Body of pancreas (tissue), 4 donors: ENCODE measurements at regions not wholly inside any gene's neighbourhood (a gene's known extent, or its start where the extent isn't known, plus 50 kb on each side); places are given as distances from the start of the nearest gene placed in this dataset.

Experiments
- ATAC-seq: fragments of 150-250 bp; one replicate; pipeline ENCODE4 v1.9.1; 2016
- DNase-seq, 4 donors: peaks; one replicate each; pipeline ENCODE4 v3.0.0-alpha.2; 2019
- H3K27ac ChIP-seq, 4 donors: fragments of 200-600 bp; sonication (generic); 1 replicate in 3 of 4; 2 replicates in 1 of 4; pipeline versions ENCODE4 v1.5.1 to v1.6.1; 2016 to 2019; ENCODE audit warnings: mild to moderate bottlenecking in 1 of 4, mixed read lengths in 1 of 4, moderate library complexity in 1 of 4
- H3K27me3 ChIP-seq, 2 donors: fragments of 200-600 bp; sonication (generic); one replicate each; pipeline ENCODE4 v1.6.0; 2016; ENCODE audit warnings: mild to moderate bottlenecking in 1 of 2
- H3K36me3 ChIP-seq, 2 donors: fragments of 200-600 bp; sonication (generic); replicated peaks in 1 of 2; 2 replicates each; pipeline ENCODE4 v1.5.1; 2016; ENCODE audit warnings: low read depth in 2 of 2; ENCODE audit not compliant: insufficient read depth in 1 of 2
- H3K4me1 ChIP-seq: fragments of 200-600 bp; sonication (generic); one replicate; pipeline ENCODE4 v1.6.0; 2016
- H3K4me3 ChIP-seq, 2 donors: fragments of 200-600 bp; sonication (generic); 1 replicate in 1 of 2; 2 replicates in 1 of 2; pipeline ENCODE4 v1.5.1; 2016 to 2019
- H3K9me3 ChIP-seq, 3 donors: fragments of 200-600 bp; sonication (generic); 1 replicate in 2 of 3; 2 replicates in 1 of 3; pipeline ENCODE4 v1.5.1; 2016
- POLR2A ChIP-seq, 3 donors: fragments of 450-650 bp; IDR thresholded peaks; one replicate each; pipeline ENCODE4 v1.6.1; 2016; ENCODE audit warnings: antibody characterized with exemption in 3 of 3, mild to moderate bottlenecking in 2 of 3
- WGBS, 2 donors: methylation state at CpG; one replicate each; pipeline ENCODE4 v1.1.5; 2017; 5-methylcytosine and 5-hydroxymethylcytosine counted together
- intact Hi-C: fragments of 100-400 bp; cut with DNase I; formaldehyde crosslinking; loops from one replicate; pipeline ENCODE4 v1.15.1; 2023
- TF ChIP-seq, protein P1 (sequence below), 7 experiments: fragments of 450-650 bp in 4 of 7; fragments of 200-600 bp in 3 of 7; sonication (generic) in 3 of 7; IDR thresholded peaks; one replicate each; pipeline ENCODE4 v1.5.1; 2016 to 2019; ENCODE audit warnings: antibody characterized with exemption in 7 of 7

DNA sequence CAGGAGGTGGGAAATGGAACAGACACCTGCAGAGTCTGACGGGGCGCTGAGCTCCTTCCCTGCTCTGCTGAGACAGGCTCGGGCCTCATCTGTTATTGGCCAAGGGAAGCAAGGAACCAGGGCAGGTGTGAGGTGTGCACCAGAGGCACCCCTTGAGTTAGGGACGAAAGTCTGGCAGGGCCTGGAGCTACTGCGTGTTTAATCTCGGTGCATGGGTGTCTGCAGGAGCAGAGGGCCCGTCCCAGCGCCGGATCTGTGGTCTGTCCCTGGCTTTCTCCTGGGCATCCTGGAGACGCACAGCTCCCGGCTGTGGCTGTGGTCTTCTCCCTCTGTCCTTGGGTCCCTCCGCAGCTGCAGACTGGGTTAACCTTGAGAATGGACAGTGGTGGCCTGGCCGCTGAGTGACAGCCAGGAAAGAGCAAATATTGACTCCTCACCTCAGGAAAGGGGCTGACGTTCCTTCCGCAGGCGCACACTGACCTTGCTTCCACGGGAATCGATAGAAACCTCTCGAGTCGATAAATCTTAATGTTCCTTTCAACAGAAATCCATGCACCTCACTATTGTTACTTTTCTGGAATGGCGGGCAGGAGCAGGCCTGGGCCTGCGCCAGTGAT, 975.6 kb downstream of the BRD1 start:
- no peak for ATAC-seq
- WGBS, 2 donors, result 29 to 31% methylated on average over 11 to 21 of the region's 22 CpGs
- no peak overlapping the region for H3K4me3 ChIP-seq
- intact Hi-C loops, result no loop called here
- no peaks in the 10 kb centered on the region for H3K9me3 ChIP-seq
- no peaks in the 10 kb centered on the region for H3K4me1 ChIP-seq
- no peaks in the 10 kb centered on the region for H3K36me3 ChIP-seq
- peaks cover 0 to 7% of the 10 kb centered on the region in 2 donors for H3K27me3 ChIP-seq
- no peak for DNase-seq
- TF ChIP-seq, protein P1, sequence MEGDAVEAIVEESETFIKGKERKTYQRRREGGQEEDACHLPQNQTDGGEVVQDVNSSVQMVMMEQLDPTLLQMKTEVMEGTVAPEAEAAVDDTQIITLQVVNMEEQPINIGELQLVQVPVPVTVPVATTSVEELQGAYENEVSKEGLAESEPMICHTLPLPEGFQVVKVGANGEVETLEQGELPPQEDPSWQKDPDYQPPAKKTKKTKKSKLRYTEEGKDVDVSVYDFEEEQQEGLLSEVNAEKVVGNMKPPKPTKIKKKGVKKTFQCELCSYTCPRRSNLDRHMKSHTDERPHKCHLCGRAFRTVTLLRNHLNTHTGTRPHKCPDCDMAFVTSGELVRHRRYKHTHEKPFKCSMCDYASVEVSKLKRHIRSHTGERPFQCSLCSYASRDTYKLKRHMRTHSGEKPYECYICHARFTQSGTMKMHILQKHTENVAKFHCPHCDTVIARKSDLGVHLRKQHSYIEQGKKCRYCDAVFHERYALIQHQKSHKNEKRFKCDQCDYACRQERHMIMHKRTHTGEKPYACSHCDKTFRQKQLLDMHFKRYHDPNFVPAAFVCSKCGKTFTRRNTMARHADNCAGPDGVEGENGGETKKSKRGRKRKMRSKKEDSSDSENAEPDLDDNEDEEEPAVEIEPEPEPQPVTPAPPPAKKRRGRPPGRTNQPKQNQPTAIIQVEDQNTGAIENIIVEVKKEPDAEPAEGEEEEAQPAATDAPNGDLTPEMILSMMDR (IDR thresholded peaks at IDR 0.05), result no peak
- TF ChIP-seq POLR2A (IDR thresholded peaks at IDR 0.05), result no peak
- no peak overlapping the region for H3K27ac ChIP-seq

GRCh38 chr22:48850658-48851287, 976.9 kb downstream of the BRD1 start:
- WGBS, 2 donors, result 72 to 73% methylated on average over 9 to 16 of the region's 16 CpGs
- Histone ChIP-seq H3K4me1 (no peaks in the 10 kb centered on the region), H3K4me3 (no peak overlapping the region), H3K27ac (no peak overlapping the region), H3K36me3 (no peaks in the 10 kb centered on the region), H3K9me3 (no peaks in the 10 kb centered on the region), H3K27me3 (peaks cover 0 to 7% of the 10 kb centered on the region in 2 donors)
- TF ChIP-seq, protein P1 (IDR thresholded peaks at IDR 0.05), result no peak
- TF ChIP-seq POLR2A (IDR thresholded peaks at IDR 0.05), result no peak
- ATAC-seq, result no peak
- intact Hi-C loops, result no loop called here
- DNase-seq, result no peak

- Histone ChIP-seq H3K27me3 (peaks cover 0 to 7% of the 10 kb centered on the region in 2 donors), H3K4me3 (no peak overlapping the region), H3K36me3 (no peaks in the 10 kb centered on the region), H3K27ac (no peak overlapping the region), H3K9me3 (no peaks in the 10 kb centered on the region), H3K4me1 (no peaks in the 10 kb centered on the region)
- TF ChIP-seq, protein P1 (IDR thresholded peaks at IDR 0.05), result no peak
- no peak for TF ChIP-seq POLR2A (IDR thresholded peaks at IDR 0.05)
- intact Hi-C loops, result no loop called here
- ATAC-seq (no peak), DNase-seq (no peak)
- WGBS, 2 donors, result 51% methylated on average over 8 of the region's 13 CpGs
Measured at GRCh38 chr22:48849963-48850657, 977.6 kb downstream of the BRD1 start.

GRCh38 chr22:48849219-48849912, 978.3 kb downstream of the BRD1 start:
- no peaks in the 10 kb centered on the region for H3K4me1 ChIP-seq
- intact Hi-C loops, result no loop called here
- no peak overlapping the region for H3K27ac ChIP-seq
- WGBS, 2 donors, result 26 to 35% methylated on average over 7 to 8 of the region's 8 CpGs
- DNase-seq (no peak), ATAC-seq (no peak)
- no peaks in the 10 kb centered on the region for H3K36me3 ChIP-seq
- TF ChIP-seq POLR2A (IDR thresholded peaks at IDR 0.05), result no peak
- TF ChIP-seq, protein P1 (IDR thresholded peaks at IDR 0.05), result no peak
- no peaks in the 10 kb centered on the region for H3K9me3 ChIP-seq
- H3K4me3 ChIP-seq, result no peak overlapping the region
- H3K27me3 ChIP-seq, result peaks cover 0 to 7% of the 10 kb centered on the region in 2 donors
